ENCODE measurements at regions not wholly inside any gene's neighbourhood (a gene's known extent, or its start where the extent isn't known, plus 50 kb on each side); places are given as distances from the start of the nearest gene placed in this dataset.

DNA sequence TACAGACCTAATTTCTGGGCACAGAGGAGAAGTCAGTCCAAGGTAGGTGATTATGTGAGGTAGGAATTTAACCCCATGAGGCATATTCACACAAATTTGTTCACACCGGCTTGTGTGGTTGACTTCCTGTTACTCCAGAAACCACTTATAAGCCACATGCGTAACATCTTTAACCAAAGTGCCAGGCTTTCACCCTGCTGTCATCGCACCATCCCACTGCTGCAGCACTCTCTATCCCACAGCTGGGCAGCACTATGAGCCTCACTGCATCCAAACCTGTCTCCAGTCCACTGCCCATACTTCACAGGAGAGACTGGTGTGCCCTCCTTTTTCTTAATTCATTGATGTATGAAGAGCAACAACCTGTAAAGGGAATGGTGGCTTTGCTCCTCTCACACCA lies 128.2 kb upstream of the ARGLU1 start:
- Histone ChIP-seq H3K36me3 (no peaks in the 10 kb centered on the region), H3K9me3 (no peaks in the 10 kb centered on the region), H3K27ac (no peak overlapping the region), H3K4me1 (peaks cover 2 to 12% of the 10 kb centered on the region in 2 donors), H3K4me3 (replicated peaks in 1 of 3) (no peak overlapping the region), H3K27me3 (no peaks in the 10 kb centered on the region)
- DNase-seq, result no peak
- intact Hi-C loops (cut with DNase I), result no loop called here
- no peak for TF ChIP-seq CTCF (IDR thresholded peaks at IDR 0.05)
- TF ChIP-seq POLR2A (IDR thresholded peaks at IDR 0.05), result no peak
- 78 to 88% methylated on average over 3 of the region's 3 CpGs for WGBS, 2 donors

DNA sequence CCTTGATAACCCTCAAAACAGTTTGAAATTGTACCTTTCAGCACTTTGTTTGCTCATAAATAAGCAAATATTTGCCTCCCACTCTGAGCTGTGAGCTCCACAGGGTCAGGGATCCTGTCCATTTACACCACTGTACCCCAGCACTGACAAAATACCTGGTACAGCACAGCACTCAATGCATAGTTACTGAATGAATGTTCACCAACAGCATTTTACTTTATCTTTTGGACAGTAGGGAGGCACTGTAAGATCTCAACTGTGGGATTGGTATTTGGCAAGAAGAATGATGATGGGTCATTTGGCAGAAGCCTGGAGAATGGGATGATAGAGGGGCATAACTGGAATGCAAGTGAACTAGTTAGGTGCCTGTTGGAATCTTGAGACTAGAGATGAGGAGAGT lies 127.2 kb upstream of the ARGLU1 start:
- Histone ChIP-seq H3K4me3 (replicated peaks in 1 of 3) (no peak overlapping the region), H3K27ac (no peak overlapping the region), H3K9me3 (no peaks in the 10 kb centered on the region), H3K36me3 (no peaks in the 10 kb centered on the region), H3K4me1 (peaks cover 4 to 12% of the 10 kb centered on the region in 2 donors), H3K27me3 (no peaks in the 10 kb centered on the region)
- TF ChIP-seq CTCF (IDR thresholded peaks at IDR 0.05) (no peak), POLR2A (IDR thresholded peaks at IDR 0.05) (no peak)
- DNase-seq, result no peak
- intact Hi-C loops (cut with DNase I), result no loop called here

DNA sequence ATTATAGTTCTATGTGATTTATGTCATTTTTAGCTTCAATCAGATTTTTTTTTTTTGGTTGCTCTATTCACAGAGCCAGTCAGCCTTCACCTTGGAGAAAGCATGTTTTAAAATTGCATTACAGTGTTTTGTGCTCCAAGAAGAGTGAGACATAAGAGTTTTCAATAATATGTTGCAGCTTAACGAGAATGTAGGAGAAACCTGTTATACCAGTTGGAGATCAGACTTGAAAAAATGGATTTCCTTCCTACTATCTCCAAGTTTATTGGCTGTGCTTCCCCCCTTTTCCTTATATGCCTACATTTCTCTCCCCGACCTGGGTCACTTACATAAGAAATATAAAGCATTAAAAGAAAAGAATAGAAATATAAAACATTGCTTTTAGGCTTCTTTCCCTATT lies 123.9 kb upstream of the ARGLU1 start:
- intact Hi-C loops (cut with DNase I), result no loop called here

DNA sequence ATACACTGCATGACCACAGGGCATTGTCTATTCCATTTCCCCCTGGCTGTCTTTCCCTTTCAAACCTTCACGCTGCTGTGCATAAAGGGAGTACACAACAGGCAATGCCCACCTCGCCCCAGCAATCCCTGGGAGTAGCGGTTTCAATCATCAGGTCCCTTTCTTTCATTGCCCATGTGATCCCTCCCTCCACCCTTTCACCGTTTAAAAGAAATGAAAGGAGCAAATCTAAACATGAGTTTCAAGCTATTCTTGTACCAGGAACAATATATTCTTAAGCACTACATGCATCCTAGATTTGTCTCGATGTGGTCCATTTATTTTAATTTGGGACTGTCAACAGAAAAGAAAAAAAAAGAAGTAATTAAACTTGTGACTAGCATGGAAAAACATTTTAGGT lies 123.4 kb upstream of the ARGLU1 start:
- intact Hi-C loops (cut with DNase I), result no loop called here
- TF ChIP-seq POLR2A (IDR thresholded peaks at IDR 0.05), result no peak
- no peak for TF ChIP-seq CTCF (IDR thresholded peaks at IDR 0.05)
- H3K9me3 ChIP-seq, result no peaks in the 10 kb centered on the region
- WGBS, 2 donors, result 55 to 61% methylated on average over 5 of the region's 5 CpGs
- H3K4me1 ChIP-seq, result peaks cover 4 to 12% of the 10 kb centered on the region in 2 donors
- H3K27ac ChIP-seq, result no peak overlapping the region
- H3K4me3 ChIP-seq (replicated peaks in 1 of 3), result no peak overlapping the region
- DNase-seq, result no peak
- H3K27me3 ChIP-seq, result no peaks in the 10 kb centered on the region
- H3K36me3 ChIP-seq, result no peaks in the 10 kb centered on the region

More for the DNA sequence above, 123.9 kb upstream of the ARGLU1 start:
- H3K4me1 ChIP-seq, result peaks cover 4 to 12% of the 10 kb centered on the region in 2 donors
- H3K9me3 ChIP-seq, result no peaks in the 10 kb centered on the region
- no peak overlapping the region for H3K4me3 ChIP-seq (replicated peaks in 1 of 3)
- DNase-seq, result no peak
- 31 to 37% methylated on average over 2 of the region's 2 CpGs for WGBS, 2 donors
- H3K36me3 ChIP-seq, result no peaks in the 10 kb centered on the region
- H3K27ac ChIP-seq, result peak overlapping the region in 1 of 3 donors; percentile 5
- TF ChIP-seq CTCF (IDR thresholded peaks at IDR 0.05) (no peak), POLR2A (IDR thresholded peaks at IDR 0.05) (no peak)
- H3K27me3 ChIP-seq, result no peaks in the 10 kb centered on the region

- no peak for TF ChIP-seq CTCF (IDR thresholded peaks at IDR 0.05)
- TF ChIP-seq POLR2A (IDR thresholded peaks at IDR 0.05), result no peak
- Histone ChIP-seq H3K4me1 (peaks cover 4 to 12% of the 10 kb centered on the region in 2 donors), H3K27ac (peak overlapping the region in 1 of 3 donors; percentile 40), H3K9me3 (no peaks in the 10 kb centered on the region), H3K4me3 (replicated peaks in 1 of 3) (no peak overlapping the region), H3K36me3 (no peaks in the 10 kb centered on the region), H3K27me3 (no peaks in the 10 kb centered on the region)
- no peak for DNase-seq
- WGBS, 2 donors, result 54 to 63% methylated on average over 6 of the region's 6 CpGs
- intact Hi-C loops (cut with DNase I), result no loop called here
Measured at GRCh38 chr13:106690779-106691178, 122.8 kb upstream of the ARGLU1 start.

All from thyroid gland (tissue), 4 donors.